OCI-LY3 (cell line): ENCODE measurements at regions not wholly inside any gene's neighbourhood (a gene's known extent, or its start where the extent isn't known, plus 50 kb on each side); places are given as distances from the start of the nearest gene placed in this dataset.

ENCODE experiments used
- CTCF ChIP-seq: fragments of 200-600, 300-600 bp; sonication (generic); IDR thresholded peaks from 2 replicates; pipeline ENCODE4 v1.5.1; 2014; ENCODE audit warnings: antibody characterized with exemption, low read length, low read depth
- EZH2phosphoT487 ChIP-seq: fragments of 200-600 bp; shearing (Covaris generic); IDR thresholded peaks from 2 replicates; pipeline ENCODE4 v1.6.1; 2018; ENCODE audit warnings: antibody characterized with exemption, mixed run types, low read depth

GRCh38 chr6:141719476-141719875 is 413.2 kb upstream of the GJE1 start:
- TF ChIP-seq CTCF: no peak
- TF ChIP-seq EZH2phosphoT487: no peak
